HG03135 (cell line): ENCODE measurements at regions not wholly inside any gene's neighbourhood (a gene's known extent, or its start where the extent isn't known, plus 50 kb on each side); places are given as distances from the start of the nearest gene placed in this dataset.
"Not testable (repeated sequence)": the region's sequence is repeated elsewhere in the genome, so short reads cannot be mapped to it uniquely, and the experiment has no call there.

Experiments
- ATAC-seq: cut with Tn5 transposase; IDR thresholded peaks from one replicate; pipeline ENCODE4 v1.9.1; 2021; ENCODE audit warnings: mild to moderate bottlenecking, moderate library complexity; ENCODE audit not compliant: unreplicated experiment

GRCh38 chr1:55457874-55458273 lies 242.7 kb upstream of the USP24 start:
- no peak for ATAC-seq

GRCh38 chr1:55456971-55457370 lies 241.8 kb upstream of the USP24 start:
- ATAC-seq = no peak

- no peak for ATAC-seq
Observed at GRCh38 chr1:55448261-55448660, 233.1 kb upstream of the USP24 start.

- ATAC-seq = no peak
Observed at GRCh38 chr1:55447488-55447887, 232.3 kb upstream of the USP24 start.

GRCh38 chr1:55446351-55446750 lies 231.2 kb upstream of the USP24 start:
- ATAC-seq = no peak

GRCh38 chr1:55445416-55445815 lies 230.3 kb upstream of the USP24 start:
- no peak for ATAC-seq

GRCh38 chr1:55444667-55445066 lies 229.5 kb upstream of the USP24 start:
- no peak for ATAC-seq

- ATAC-seq = no peak
Observed at GRCh38 chr1:55443175-55443915, 228.2 kb upstream of the USP24 start.

GRCh38 chr1:55441489-55441888 lies 226.3 kb upstream of the USP24 start:
- ATAC-seq = no peak

- no peak for ATAC-seq
Observed at GRCh38 chr1:55437692-55438091, 222.5 kb upstream of the USP24 start.

GRCh38 chr1:55430720-55431119 lies 215.6 kb upstream of the USP24 start:
- ATAC-seq = not testable (repeated sequence)

- ATAC-seq = not testable (repeated sequence)
Observed at GRCh38 chr1:55430206-55430605, 215.0 kb upstream of the USP24 start.

GRCh38 chr1:55428944-55429931 lies 214.1 kb upstream of the USP24 start:
- no peak for ATAC-seq

GRCh38 chr1:55428231-55428630 lies 213.1 kb upstream of the USP24 start:
- no peak for ATAC-seq

- no peak for ATAC-seq
Observed at GRCh38 chr1:55427606-55428005, 212.4 kb upstream of the USP24 start.

- no peak for ATAC-seq
Observed at GRCh38 chr1:55426619-55427018, 211.5 kb upstream of the USP24 start.

- no peak for ATAC-seq
Observed at GRCh38 chr1:55426156-55426555, 211.0 kb upstream of the USP24 start.

- ATAC-seq = no peak
Observed at GRCh38 chr1:55425310-55425930, 210.3 kb upstream of the USP24 start.

- ATAC-seq = no peak
Observed at GRCh38 chr1:55423376-55423775, 208.2 kb upstream of the USP24 start.

GRCh38 chr1:55420929-55421716 lies 206.0 kb upstream of the USP24 start:
- ATAC-seq = no peak

- no peak for ATAC-seq
Observed at GRCh38 chr1:55420026-55420425, 204.9 kb upstream of the USP24 start.
